ENCODE measurements at regions not wholly inside any gene's neighbourhood (a gene's known extent, or its start where the extent isn't known, plus 50 kb on each side); places are given as distances from the start of the nearest gene placed in this dataset.

GRCh38 chr15:92283813-92284212 is 109.9 kb upstream of the ST8SIA2 start:
- TF ChIP-seq EZH2phosphoT487 (IDR thresholded peaks at IDR 0.05; ENCODE audit: borderline replicate concordance, low read length) (no peak), CTCF (IDR thresholded peaks at IDR 0.05; ENCODE audit: low read depth, low read length, poor library complexity, severe bottlenecking) (no peak)
- Histone ChIP-seq H3K27ac (ENCODE audit: low read depth, low read length) (no peak overlapping the region), H3K4me3 (ENCODE audit: low read length) (no peak overlapping the region), H3K9me3 (ENCODE audit: control insufficient read depth, insufficient read depth, low read length) (no peaks in the 10 kb centered on the region), H4K20me1 (ENCODE audit: control insufficient read depth, insufficient read depth, low read depth, low read length) (no peaks in the 10 kb centered on the region), H3K4me1 (ENCODE audit: control insufficient read depth, low read length) (no peaks in the 10 kb centered on the region), H3K36me3 (ENCODE audit: control insufficient read depth, low read length) (no peaks in the 10 kb centered on the region), H3K9me2 (replicated peaks; ENCODE audit: control insufficient read depth, low read length) (no peaks in the 10 kb centered on the region), H3K27me3 (ENCODE audit: control insufficient read depth, low read length) (no peaks in the 10 kb centered on the region; the same call in 1 of the 2 replicates), H3K79me2 (ENCODE audit: control insufficient read depth, low read length) (no peaks in the 10 kb centered on the region), H3K4me2 (ENCODE audit: low read length) (no peak overlapping the region), H3F3A (ENCODE audit: control insufficient read depth, insufficient read depth) (no peaks in the 10 kb centered on the region)

GRCh38 chr15:92288755-92289154 is 104.9 kb upstream of the ST8SIA2 start:
- no peak overlapping the region for H3K27ac ChIP-seq (ENCODE audit: low read depth, low read length)
- H3K4me1 ChIP-seq (ENCODE audit: control insufficient read depth, low read length): no peaks in the 10 kb centered on the region
- H3F3A ChIP-seq (ENCODE audit: control insufficient read depth, insufficient read depth): no peaks in the 10 kb centered on the region
- no peaks in the 10 kb centered on the region for H3K9me2 ChIP-seq (replicated peaks; ENCODE audit: control insufficient read depth, low read length)
- no peak overlapping the region for H3K4me2 ChIP-seq (ENCODE audit: low read length)
- H3K9me3 ChIP-seq (ENCODE audit: control insufficient read depth, insufficient read depth, low read length): no peaks in the 10 kb centered on the region
- H3K36me3 ChIP-seq (ENCODE audit: control insufficient read depth, low read length): no peaks in the 10 kb centered on the region
- no peak for TF ChIP-seq CTCF (IDR thresholded peaks at IDR 0.05; ENCODE audit: low read depth, low read length, poor library complexity, severe bottlenecking)
- no peak for TF ChIP-seq EZH2phosphoT487 (IDR thresholded peaks at IDR 0.05; ENCODE audit: borderline replicate concordance, low read length)
- peaks cover 6% of the 10 kb centered on the region; the same call in 1 of the 2 replicates for H3K27me3 ChIP-seq (ENCODE audit: control insufficient read depth, low read length)
- H4K20me1 ChIP-seq (ENCODE audit: control insufficient read depth, insufficient read depth, low read depth, low read length): no peaks in the 10 kb centered on the region
- H3K79me2 ChIP-seq (ENCODE audit: control insufficient read depth, low read length): no peaks in the 10 kb centered on the region
- H3K4me3 ChIP-seq (ENCODE audit: low read length): no peak overlapping the region

GRCh38 chr15:92289733-92290132 is 103.9 kb upstream of the ST8SIA2 start:
- Histone ChIP-seq H3K4me1 (ENCODE audit: control insufficient read depth, low read length) (no peaks in the 10 kb centered on the region), H4K20me1 (ENCODE audit: control insufficient read depth, insufficient read depth, low read depth, low read length) (no peaks in the 10 kb centered on the region), H3F3A (ENCODE audit: control insufficient read depth, insufficient read depth) (no peaks in the 10 kb centered on the region), H3K36me3 (ENCODE audit: control insufficient read depth, low read length) (no peaks in the 10 kb centered on the region), H3K9me2 (replicated peaks; ENCODE audit: control insufficient read depth, low read length) (no peaks in the 10 kb centered on the region), H3K27me3 (ENCODE audit: control insufficient read depth, low read length) (peaks cover 6% of the 10 kb centered on the region; the same call in 1 of the 2 replicates), H3K27ac (ENCODE audit: low read depth, low read length) (no peak overlapping the region), H3K9me3 (ENCODE audit: control insufficient read depth, insufficient read depth, low read length) (no peaks in the 10 kb centered on the region), H3K4me3 (ENCODE audit: low read length) (no peak overlapping the region), H3K4me2 (ENCODE audit: low read length) (no peak overlapping the region), H3K79me2 (ENCODE audit: control insufficient read depth, low read length) (no peaks in the 10 kb centered on the region)
- TF ChIP-seq EZH2phosphoT487 (IDR thresholded peaks at IDR 0.05; ENCODE audit: borderline replicate concordance, low read length) (no peak), CTCF (IDR thresholded peaks at IDR 0.05; ENCODE audit: low read depth, low read length, poor library complexity, severe bottlenecking) (no peak)

Data from DOHH2 (cell line).